RWPE2 (cell line): ENCODE measurements at regions not wholly inside any gene's neighbourhood (a gene's known extent, or its start where the extent isn't known, plus 50 kb on each side); places are given as distances from the start of the nearest gene placed in this dataset.

Experiments used
- ATAC-seq: fragments of 200-7000 bp; cut with Tn5 transposase; 3 replicates; pipeline ENCODE4 v1.9.1; 2021; ENCODE audit warnings: low read depth
- DNase-seq: peaks from one replicate; pipeline ENCODE4 v3.0.0-alpha.2; 2020; ENCODE audit warnings: low spot score
- H3K27ac ChIP-seq: fragments of 450-650 bp; 2 replicates; pipeline ENCODE4 v1.5.1; 2017; ENCODE audit warnings: mild to moderate bottlenecking; ENCODE audit not compliant: poor library complexity, severe bottlenecking
- H3K27me3 ChIP-seq: fragments of 250-450 bp; sonication (Bioruptor Pico); 2 replicates; pipeline ENCODE4 v1.5.1; 2021; ENCODE audit warnings: mild to moderate bottlenecking, moderate library complexity; ENCODE audit not compliant: insufficient read depth, poor library complexity, severe bottlenecking
- H3K36me3 ChIP-seq: fragments of 250-450 bp; sonication (Bioruptor Pico); 2 replicates; pipeline ENCODE4 v1.5.1; 2020; ENCODE audit warnings: low read depth, mild to moderate bottlenecking, moderate library complexity
- H3K4me1 ChIP-seq: fragments of 250-450 bp; sonication (Bioruptor Pico); 2 replicates; pipeline ENCODE4 v1.5.1; 2021; ENCODE audit warnings: mild to moderate bottlenecking, moderate library complexity; ENCODE audit not compliant: insufficient read depth, poor library complexity, severe bottlenecking
- H3K4me3 ChIP-seq: fragments of 250-450 bp; sonication (Bioruptor Pico); 2 replicates; pipeline ENCODE4 v1.5.1; 2021; ENCODE audit warnings: mild to moderate bottlenecking, moderate library complexity; ENCODE audit not compliant: severe bottlenecking
- H3K9me3 ChIP-seq: fragments of 250-450 bp; sonication (Bioruptor Pico); 2 replicates; pipeline ENCODE4 v1.5.1; 2021; ENCODE audit warnings: mild to moderate bottlenecking, moderate library complexity; ENCODE audit not compliant: severe bottlenecking
- CTCF ChIP-seq: fragments of 450-650 bp; IDR thresholded peaks from one replicate; pipeline ENCODE4 v1.5.1; 2017; ENCODE audit warnings: mild to moderate bottlenecking, moderate library complexity; ENCODE audit not compliant: poor library complexity, severe bottlenecking

GRCh38 chr7:67588631-67589030 lies 592.0 kb downstream of the TYW1 start:
- no peaks in the 10 kb centered on the region for H3K27me3 ChIP-seq
- no peak for TF ChIP-seq CTCF
- DNase-seq (no peak), ATAC-seq (no peak)
- peaks cover 5% of the 10 kb centered on the region for H3K9me3 ChIP-seq
- H3K36me3 ChIP-seq: no peaks in the 10 kb centered on the region
- no peak overlapping the region for H3K4me3 ChIP-seq
- no peaks in the 10 kb centered on the region for H3K4me1 ChIP-seq
- H3K27ac ChIP-seq: no peak overlapping the region

GRCh38 chr7:67589183-67589582 lies 592.5 kb downstream of the TYW1 start:
- peaks cover 5% of the 10 kb centered on the region for H3K9me3 ChIP-seq
- H3K4me3 ChIP-seq: no peak overlapping the region
- DNase-seq (no peak), ATAC-seq (no peak)
- no peaks in the 10 kb centered on the region for H3K36me3 ChIP-seq
- H3K4me1 ChIP-seq: no peaks in the 10 kb centered on the region
- no peaks in the 10 kb centered on the region for H3K27me3 ChIP-seq
- no peak for TF ChIP-seq CTCF
- no peak overlapping the region for H3K27ac ChIP-seq

- peaks cover 5% of the 10 kb centered on the region for H3K9me3 ChIP-seq
- H3K4me1 ChIP-seq: no peaks in the 10 kb centered on the region
- no peaks in the 10 kb centered on the region for H3K27me3 ChIP-seq
- no peak for DNase-seq
- no peak for ATAC-seq
- H3K36me3 ChIP-seq: no peaks in the 10 kb centered on the region
- H3K27ac ChIP-seq: no peak overlapping the region
- no peak for TF ChIP-seq CTCF
- no peak overlapping the region for H3K4me3 ChIP-seq
Observed at GRCh38 chr7:67590649-67591048, 594.0 kb downstream of the TYW1 start.

DNA sequence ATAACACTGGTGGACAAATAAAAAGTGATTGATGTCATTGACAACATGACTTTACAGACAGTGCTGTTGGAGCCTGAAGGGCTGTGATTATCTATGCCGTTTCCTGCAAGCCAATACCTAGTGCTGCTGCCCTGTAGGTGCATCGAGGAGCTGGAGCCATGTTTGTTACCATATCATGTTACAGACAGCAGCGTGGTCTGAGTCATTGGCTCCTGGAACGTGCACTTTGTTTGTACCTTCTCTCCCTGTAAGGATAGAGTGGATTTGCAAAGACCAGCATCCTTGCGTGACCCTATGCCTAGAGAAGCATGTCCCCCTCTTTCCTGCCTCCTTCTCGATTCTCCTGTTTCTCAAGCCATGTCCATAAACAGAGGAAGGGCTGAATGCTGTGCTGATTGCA lies 597.2 kb downstream of the TYW1 start:
- Histone ChIP-seq H3K4me3 (no peak overlapping the region), H3K27me3 (no peaks in the 10 kb centered on the region), H3K36me3 (no peaks in the 10 kb centered on the region), H3K27ac (no peak overlapping the region), H3K9me3 (peaks cover 5% of the 10 kb centered on the region), H3K4me1 (no peaks in the 10 kb centered on the region)
- ATAC-seq: no peak
- no peak for DNase-seq
- no peak for TF ChIP-seq CTCF

GRCh38 chr7:67595431-67596180 lies 599.0 kb downstream of the TYW1 start:
- Histone ChIP-seq H3K4me1 (no peaks in the 10 kb centered on the region), H3K27ac (no peak overlapping the region), H3K9me3 (peaks cover 4% of the 10 kb centered on the region), H3K36me3 (no peaks in the 10 kb centered on the region), H3K4me3 (no peak overlapping the region), H3K27me3 (no peaks in the 10 kb centered on the region)
- ATAC-seq (no peak), DNase-seq (no peak)
- no peak for TF ChIP-seq CTCF
